Ishikawa (cell line): ENCODE measurements at regions not wholly inside any gene's neighbourhood (a gene's known extent, or its start where the extent isn't known, plus 50 kb on each side); places are given as distances from the start of the nearest gene placed in this dataset.

Experiments used
- CEBPB ChIP-seq: IDR thresholded peaks from 2 replicates; pipeline ENCODE4 v1.6.1; 2012
- CREB1 ChIP-seq: IDR thresholded peaks from 2 replicates; pipeline ENCODE4 v1.6.1; 2012; ENCODE audit warnings: low read depth
- EGR1 ChIP-seq: IDR thresholded peaks from 2 replicates; pipeline ENCODE4 v1.6.1; 2012
- EP300 ChIP-seq: IDR thresholded peaks from 2 replicates; pipeline ENCODE4 v1.6.1; 2012; ENCODE audit warnings: borderline replicate concordance
- FOXM1 ChIP-seq: IDR thresholded peaks from 2 replicates; pipeline ENCODE4 v1.6.1; 2012; ENCODE audit warnings: low read depth, borderline replicate concordance
- MAX ChIP-seq: IDR thresholded peaks from 2 replicates; pipeline ENCODE4 v1.6.1; 2012
- NFIC ChIP-seq: IDR thresholded peaks from 2 replicates; pipeline ENCODE4 v1.6.1; 2012
- RAD21 ChIP-seq: IDR thresholded peaks from 2 replicates; pipeline ENCODE4 v1.6.1; 2012; ENCODE audit warnings: low read depth
- REST ChIP-seq: IDR thresholded peaks from 2 replicates; pipeline ENCODE4 v1.6.1; 2012; ENCODE audit warnings: low read depth, mild to moderate bottlenecking
- TAF1 ChIP-seq: IDR thresholded peaks from 2 replicates; pipeline ENCODE4 v1.6.1; 2012; ENCODE audit warnings: low read depth, mild to moderate bottlenecking
- TCF12 ChIP-seq: IDR thresholded peaks from 2 replicates; pipeline ENCODE4 v1.6.1; 2012; ENCODE audit warnings: low read depth
- TEAD4 ChIP-seq: IDR thresholded peaks from 2 replicates; pipeline ENCODE4 v1.6.1; 2012
- YY1 ChIP-seq: IDR thresholded peaks from 2 replicates; pipeline ENCODE4 v1.6.1; 2012; ENCODE audit warnings: low read depth
- ZBTB7A ChIP-seq: IDR thresholded peaks from 2 replicates; pipeline ENCODE4 v1.6.1; 2012; ENCODE audit warnings: low read depth

- TF ChIP-seq CREB1: no peak
- no peak for TF ChIP-seq REST
- no peak for TF ChIP-seq RAD21
- no peak for TF ChIP-seq CEBPB
- no peak for TF ChIP-seq FOXM1
- TF ChIP-seq TCF12: no peak
- no peak for TF ChIP-seq YY1
- TF ChIP-seq TAF1: no peak
- no peak for TF ChIP-seq EP300
- TF ChIP-seq NFIC: no peak
- TF ChIP-seq EGR1: no peak
- no peak for TF ChIP-seq TEAD4
- no peak for TF ChIP-seq MAX
- TF ChIP-seq ZBTB7A: no peak
Observed at GRCh38 chr3:187802928-187803259, 57.6 kb upstream of the BCL6 start.
